Ishikawa (cell line): ENCODE measurements at regions not wholly inside any gene's neighbourhood (a gene's known extent, or its start where the extent isn't known, plus 50 kb on each side); places are given as distances from the start of the nearest gene placed in this dataset.

ENCODE experiments used
- CEBPB ChIP-seq: IDR thresholded peaks from 2 replicates; pipeline ENCODE4 v1.6.1; 2012
- CREB1 ChIP-seq: IDR thresholded peaks from 2 replicates; pipeline ENCODE4 v1.6.1; 2012; ENCODE audit warnings: low read depth
- EGR1 ChIP-seq: IDR thresholded peaks from 2 replicates; pipeline ENCODE4 v1.6.1; 2012
- EP300 ChIP-seq: IDR thresholded peaks from 2 replicates; pipeline ENCODE4 v1.6.1; 2012; ENCODE audit warnings: borderline replicate concordance
- FOXM1 ChIP-seq: IDR thresholded peaks from 2 replicates; pipeline ENCODE4 v1.6.1; 2012; ENCODE audit warnings: low read depth, borderline replicate concordance
- MAX ChIP-seq: IDR thresholded peaks from 2 replicates; pipeline ENCODE4 v1.6.1; 2012
- NFIC ChIP-seq: IDR thresholded peaks from 2 replicates; pipeline ENCODE4 v1.6.1; 2012
- RAD21 ChIP-seq: IDR thresholded peaks from 2 replicates; pipeline ENCODE4 v1.6.1; 2012; ENCODE audit warnings: low read depth
- REST ChIP-seq: IDR thresholded peaks from 2 replicates; pipeline ENCODE4 v1.6.1; 2012; ENCODE audit warnings: low read depth, mild to moderate bottlenecking
- TAF1 ChIP-seq: IDR thresholded peaks from 2 replicates; pipeline ENCODE4 v1.6.1; 2012; ENCODE audit warnings: low read depth, mild to moderate bottlenecking
- TCF12 ChIP-seq: IDR thresholded peaks from 2 replicates; pipeline ENCODE4 v1.6.1; 2012; ENCODE audit warnings: low read depth
- TEAD4 ChIP-seq: IDR thresholded peaks from 2 replicates; pipeline ENCODE4 v1.6.1; 2012
- USF1 ChIP-seq: IDR thresholded peaks from 2 replicates; pipeline ENCODE4 v1.6.1; 2012
- YY1 ChIP-seq: IDR thresholded peaks from 2 replicates; pipeline ENCODE4 v1.6.1; 2012; ENCODE audit warnings: low read depth
- ZBTB7A ChIP-seq: IDR thresholded peaks from 2 replicates; pipeline ENCODE4 v1.6.1; 2012; ENCODE audit warnings: low read depth

- TF ChIP-seq REST, result no peak
- no peak for TF ChIP-seq TCF12
- no peak for TF ChIP-seq MAX
- TF ChIP-seq EGR1, result no peak
- TF ChIP-seq CREB1, result no peak
- TF ChIP-seq YY1, result no peak
- no peak for TF ChIP-seq TEAD4
- no peak for TF ChIP-seq CEBPB
- no peak for TF ChIP-seq FOXM1
- no peak for TF ChIP-seq NFIC
- TF ChIP-seq EP300, result no peak
- TF ChIP-seq RAD21, result no peak
- no peak for TF ChIP-seq ZBTB7A
- no peak for TF ChIP-seq TAF1
- TF ChIP-seq USF1, result no peak
Measured at GRCh38 chr2:71926876-71927756, 220.5 kb downstream of the CYP26B1 start.

- no peak for TF ChIP-seq MAX
- no peak for TF ChIP-seq TAF1
- TF ChIP-seq CEBPB, result no peak
- no peak for TF ChIP-seq REST
- TF ChIP-seq TCF12, result no peak
- TF ChIP-seq ZBTB7A, result no peak
- TF ChIP-seq NFIC, result no peak
- no peak for TF ChIP-seq USF1
- no peak for TF ChIP-seq TEAD4
Measured at GRCh38 chr2:71926089-71926447, 221.6 kb downstream of the CYP26B1 start.

- TF ChIP-seq EP300, result no peak
- TF ChIP-seq CEBPB, result no peak
- no peak for TF ChIP-seq EGR1
Measured at GRCh38 chr2:71925268-71926088, 222.2 kb downstream of the CYP26B1 start.

- TF ChIP-seq RAD21 (peak; percentile 83), CEBPB (no peak), YY1 (no peak), FOXM1 (no peak), ZBTB7A (no peak), CREB1 (no peak)
Measured at GRCh38 chr2:71923887-71924533, 223.7 kb downstream of the CYP26B1 start.

GRCh38 chr2:71923143-71923525 lies 224.5 kb downstream of the CYP26B1 start:
- TF ChIP-seq EP300, result no peak
- TF ChIP-seq NFIC, result no peak
- no peak for TF ChIP-seq ZBTB7A
- TF ChIP-seq USF1, result no peak
- TF ChIP-seq TCF12, result no peak
- TF ChIP-seq EGR1, result no peak
- no peak for TF ChIP-seq YY1
- no peak for TF ChIP-seq CREB1
- no peak for TF ChIP-seq TAF1
- TF ChIP-seq REST, result no peak
- no peak for TF ChIP-seq TEAD4
- TF ChIP-seq MAX, result no peak
- TF ChIP-seq RAD21, result no peak
- TF ChIP-seq CEBPB, result no peak
- TF ChIP-seq FOXM1, result no peak
